ENCODE measurements at regions not wholly inside any gene's neighbourhood (a gene's known extent, or its start where the extent isn't known, plus 50 kb on each side); places are given as distances from the start of the nearest gene placed in this dataset.
"Not testable (repeated sequence)": the region's sequence is repeated elsewhere in the genome, so short reads cannot be mapped to it uniquely, and the experiment has no call there.

- TF ChIP-seq CTCF (IDR thresholded peaks at IDR 0.05 in 4 of 5, conservative IDR thresholded peaks at IDR 0.05 in 1 of 5); POLR2A (IDR thresholded peaks at IDR 0.05): not testable (repeated sequence)
Measured at GRCh38 chr5:136569875-136570274, 204.5 kb upstream of the TRPC7 start.
